ENCODE measurements at regions not wholly inside any gene's neighbourhood (a gene's known extent, or its start where the extent isn't known, plus 50 kb on each side); places are given as distances from the start of the nearest gene placed in this dataset.
A peak's percentile ranks its signal among the peaks of the same experiment; 100 is the strongest.

- no peaks in the 10 kb centered on the region for H3K27me3 ChIP-seq (replicated peaks; ENCODE audit: control insufficient read depth, insufficient read depth, low read length)
- H3K9ac ChIP-seq (ENCODE audit: low read length), result no peak overlapping the region
- H3K36me3 ChIP-seq (ENCODE audit: control insufficient read depth, insufficient read depth, low read length, severe bottlenecking), result no peaks in the 10 kb centered on the region
- H3K4me1 ChIP-seq (ENCODE audit: control insufficient read depth, insufficient read depth, low read length), result peaks cover 35% of the 10 kb centered on the region
- no peak overlapping the region for H3K4me3 ChIP-seq (ENCODE audit: low read length)
- no peaks in the 10 kb centered on the region for H3K9me3 ChIP-seq (ENCODE audit: control insufficient read depth, low read length)
- DNase-seq (ENCODE audit: low read depth), result no peak
Observed at GRCh38 chr20:39849171-39849570, 839.9 kb downstream of the MAFB start.

GRCh38 chr20:39839399-39840119 lies 849.5 kb downstream of the MAFB start:
- no peak for DNase-seq (ENCODE audit: low read depth)
- Histone ChIP-seq H3K4me3 (ENCODE audit: low read length) (no peak overlapping the region), H3K9me3 (ENCODE audit: control insufficient read depth, low read length) (peaks cover 4% of the 10 kb centered on the region), H3K4me1 (ENCODE audit: control insufficient read depth, insufficient read depth, low read length) (no peaks in the 10 kb centered on the region), H3K27me3 (replicated peaks; ENCODE audit: control insufficient read depth, insufficient read depth, low read length) (no peaks in the 10 kb centered on the region), H3K9ac (ENCODE audit: low read length) (no peak overlapping the region), H3K36me3 (ENCODE audit: control insufficient read depth, insufficient read depth, low read length, severe bottlenecking) (no peaks in the 10 kb centered on the region)

- Histone ChIP-seq H3K4me1 (ENCODE audit: control insufficient read depth, insufficient read depth, low read length) (no peaks in the 10 kb centered on the region), H3K4me3 (ENCODE audit: low read length) (no peak overlapping the region)
- no peak for DNase-seq (ENCODE audit: low read depth)
Observed at GRCh38 chr20:39837561-39837960, 851.5 kb downstream of the MAFB start.

GRCh38 chr20:39835130-39835842 lies 853.8 kb downstream of the MAFB start:
- Histone ChIP-seq H3K9me3 (ENCODE audit: control insufficient read depth, low read length) (no peaks in the 10 kb centered on the region), H3K36me3 (ENCODE audit: control insufficient read depth, insufficient read depth, low read length, severe bottlenecking) (no peaks in the 10 kb centered on the region), H3K27me3 (replicated peaks; ENCODE audit: control insufficient read depth, insufficient read depth, low read length) (peaks cover under 1% of the 10 kb centered on the region), H3K4me1 (ENCODE audit: control insufficient read depth, insufficient read depth, low read length) (no peaks in the 10 kb centered on the region), H3K4me3 (ENCODE audit: low read length) (no peak overlapping the region), H3K9ac (ENCODE audit: low read length) (no peak overlapping the region)
- DNase-seq (ENCODE audit: low read depth), result no peak

More at GRCh38 chr20:39837561-39837960, 851.5 kb downstream of the MAFB start:
- no peak overlapping the region for H3K9ac ChIP-seq (ENCODE audit: low read length)
- H3K36me3 ChIP-seq (ENCODE audit: control insufficient read depth, insufficient read depth, low read length, severe bottlenecking), result no peaks in the 10 kb centered on the region
- H3K9me3 ChIP-seq (ENCODE audit: control insufficient read depth, low read length), result peaks cover 4% of the 10 kb centered on the region
- no peaks in the 10 kb centered on the region for H3K27me3 ChIP-seq (replicated peaks; ENCODE audit: control insufficient read depth, insufficient read depth, low read length)

- Histone ChIP-seq H3K9ac (ENCODE audit: low read length) (no peak overlapping the region), H3K27me3 (replicated peaks; ENCODE audit: control insufficient read depth, insufficient read depth, low read length) (peaks cover 6% of the 10 kb centered on the region), H3K4me3 (ENCODE audit: low read length) (no peak overlapping the region), H3K36me3 (ENCODE audit: control insufficient read depth, insufficient read depth, low read length, severe bottlenecking) (no peaks in the 10 kb centered on the region), H3K9me3 (ENCODE audit: control insufficient read depth, low read length) (no peaks in the 10 kb centered on the region), H3K4me1 (ENCODE audit: control insufficient read depth, insufficient read depth, low read length) (peaks cover 9% of the 10 kb centered on the region)
- no peak for DNase-seq (ENCODE audit: low read depth)
Observed at GRCh38 chr20:39830903-39831302, 858.1 kb downstream of the MAFB start.

GRCh38 chr20:39829661-39830060 lies 859.4 kb downstream of the MAFB start:
- H3K9me3 ChIP-seq (ENCODE audit: control insufficient read depth, low read length), result no peaks in the 10 kb centered on the region
- no peak overlapping the region for H3K4me3 ChIP-seq (ENCODE audit: low read length)
- H3K27me3 ChIP-seq (replicated peaks; ENCODE audit: control insufficient read depth, insufficient read depth, low read length), result peaks cover 6% of the 10 kb centered on the region
- no peaks in the 10 kb centered on the region for H3K36me3 ChIP-seq (ENCODE audit: control insufficient read depth, insufficient read depth, low read length, severe bottlenecking)
- peak; percentile 34 for DNase-seq (ENCODE audit: low read depth)
- H3K4me1 ChIP-seq (ENCODE audit: control insufficient read depth, insufficient read depth, low read length), result peaks cover 9% of the 10 kb centered on the region
- no peak overlapping the region for H3K9ac ChIP-seq (ENCODE audit: low read length)

GRCh38 chr20:39829256-39829655 lies 859.8 kb downstream of the MAFB start:
- H3K27me3 ChIP-seq (replicated peaks; ENCODE audit: control insufficient read depth, insufficient read depth, low read length), result peaks cover 6% of the 10 kb centered on the region
- no peak overlapping the region for H3K4me3 ChIP-seq (ENCODE audit: low read length)
- no peaks in the 10 kb centered on the region for H3K9me3 ChIP-seq (ENCODE audit: control insufficient read depth, low read length)
- H3K4me1 ChIP-seq (ENCODE audit: control insufficient read depth, insufficient read depth, low read length), result peaks cover 9% of the 10 kb centered on the region
- peak; percentile 50 for DNase-seq (ENCODE audit: low read depth)
- H3K9ac ChIP-seq (ENCODE audit: low read length), result no peak overlapping the region
- no peaks in the 10 kb centered on the region for H3K36me3 ChIP-seq (ENCODE audit: control insufficient read depth, insufficient read depth, low read length, severe bottlenecking)

- peaks cover 10% of the 10 kb centered on the region for H3K27me3 ChIP-seq (replicated peaks; ENCODE audit: control insufficient read depth, insufficient read depth, low read length)
- H3K9ac ChIP-seq (ENCODE audit: low read length), result no peak overlapping the region
- no peaks in the 10 kb centered on the region for H3K36me3 ChIP-seq (ENCODE audit: control insufficient read depth, insufficient read depth, low read length, severe bottlenecking)
- DNase-seq (ENCODE audit: low read depth), result no peak
- no peaks in the 10 kb centered on the region for H3K9me3 ChIP-seq (ENCODE audit: control insufficient read depth, low read length)
- H3K4me3 ChIP-seq (ENCODE audit: low read length), result no peak overlapping the region
- peaks cover 23% of the 10 kb centered on the region for H3K4me1 ChIP-seq (ENCODE audit: control insufficient read depth, insufficient read depth, low read length)
Observed at GRCh38 chr20:39825950-39826349, 863.1 kb downstream of the MAFB start.

GRCh38 chr20:39825524-39825923 lies 863.4 kb downstream of the DHX35 start:
- Histone ChIP-seq H3K36me3 (ENCODE audit: control insufficient read depth, insufficient read depth, low read length, severe bottlenecking) (no peaks in the 10 kb centered on the region), H3K9ac (ENCODE audit: low read length) (no peak overlapping the region), H3K9me3 (ENCODE audit: control insufficient read depth, low read length) (no peaks in the 10 kb centered on the region), H3K27me3 (replicated peaks; ENCODE audit: control insufficient read depth, insufficient read depth, low read length) (peaks cover 10% of the 10 kb centered on the region), H3K4me1 (ENCODE audit: control insufficient read depth, insufficient read depth, low read length) (peaks cover 23% of the 10 kb centered on the region), H3K4me3 (ENCODE audit: low read length) (no peak overlapping the region)
- DNase-seq (ENCODE audit: low read depth), result no peak

- Histone ChIP-seq H3K4me1 (ENCODE audit: control insufficient read depth, insufficient read depth, low read length) (peaks cover 14% of the 10 kb centered on the region), H3K9ac (ENCODE audit: low read length) (no peak overlapping the region), H3K4me3 (ENCODE audit: low read length) (no peak overlapping the region), H3K27me3 (replicated peaks; ENCODE audit: control insufficient read depth, insufficient read depth, low read length) (peaks cover 7% of the 10 kb centered on the region), H3K36me3 (ENCODE audit: control insufficient read depth, insufficient read depth, low read length, severe bottlenecking) (no peaks in the 10 kb centered on the region), H3K9me3 (ENCODE audit: control insufficient read depth, low read length) (no peaks in the 10 kb centered on the region)
- DNase-seq (ENCODE audit: low read depth), result peak; percentile 19
Observed at GRCh38 chr20:39823224-39823623, 861.1 kb downstream of the DHX35 start.

- Histone ChIP-seq H3K9me3 (ENCODE audit: control insufficient read depth, low read length) (no peaks in the 10 kb centered on the region), H3K4me3 (ENCODE audit: low read length) (peak overlapping the region; percentile 8), H3K27me3 (replicated peaks; ENCODE audit: control insufficient read depth, insufficient read depth, low read length) (peaks cover 7% of the 10 kb centered on the region), H3K4me1 (ENCODE audit: control insufficient read depth, insufficient read depth, low read length) (peaks cover 14% of the 10 kb centered on the region), H3K9ac (ENCODE audit: low read length) (no peak overlapping the region), H3K36me3 (ENCODE audit: control insufficient read depth, insufficient read depth, low read length, severe bottlenecking) (no peaks in the 10 kb centered on the region)
- peak; percentile 31 for DNase-seq (ENCODE audit: low read depth)
Observed at GRCh38 chr20:39822667-39823066, 860.5 kb downstream of the DHX35 start.

Data from adipocyte (in vitro differentiated cells).